ENCODE measurements at regions not wholly inside any gene's neighbourhood (a gene's known extent, or its start where the extent isn't known, plus 50 kb on each side); places are given as distances from the start of the nearest gene placed in this dataset.

GRCh38 chr22:34914846-34915245, 151.1 kb upstream of the ISX start:
- Histone ChIP-seq H3K36me3 (ENCODE audit: low read length) (no peaks in the 10 kb centered on the region), H3K27ac (ENCODE audit: low read depth, low read length) (no peak overlapping the region), H3F3A (ENCODE audit: insufficient read depth) (no peaks in the 10 kb centered on the region), H3K27me3 (ENCODE audit: low read length) (no peaks in the 10 kb centered on the region), H3K9ac (ENCODE audit: low read length) (no peak overlapping the region), H3K79me2 (ENCODE audit: insufficient read depth, low read length) (no peaks in the 10 kb centered on the region), H3K9me3 (ENCODE audit: insufficient read depth, low read length) (no peaks in the 10 kb centered on the region), H3K9me2 (replicated peaks; ENCODE audit: insufficient read depth, low read length) (no peaks in the 10 kb centered on the region), H2AFZ (ENCODE audit: low read depth, low read length, severe bottlenecking) (no peak overlapping the region), H3K4me3 (ENCODE audit: insufficient read depth, low read length, poor library complexity, severe bottlenecking) (no peak overlapping the region), H4K20me1 (ENCODE audit: low read depth, low read length) (no peaks in the 10 kb centered on the region), H3K4me2 (ENCODE audit: low read depth, low read length, poor library complexity, severe bottlenecking) (no peak overlapping the region)
- no peak for TF ChIP-seq EZH2phosphoT487 (conservative IDR thresholded peaks at IDR 0.05; ENCODE audit: low read length)
- no peak for TF ChIP-seq CTCF (IDR thresholded peaks at IDR 0.05; ENCODE audit: insufficient read depth, low read length, poor library complexity, severe bottlenecking)

GRCh38 chr22:34917239-34917638, 148.7 kb upstream of the ISX start:
- Histone ChIP-seq H3K9ac (ENCODE audit: low read length) (no peak overlapping the region), H3K9me3 (ENCODE audit: insufficient read depth, low read length) (no peaks in the 10 kb centered on the region), H3K27me3 (ENCODE audit: low read length) (no peaks in the 10 kb centered on the region), H4K20me1 (ENCODE audit: low read depth, low read length) (no peaks in the 10 kb centered on the region), H3F3A (ENCODE audit: insufficient read depth) (no peaks in the 10 kb centered on the region), H2AFZ (ENCODE audit: low read depth, low read length, severe bottlenecking) (no peak overlapping the region), H3K27ac (ENCODE audit: low read depth, low read length) (no peak overlapping the region), H3K9me2 (replicated peaks; ENCODE audit: insufficient read depth, low read length) (no peaks in the 10 kb centered on the region), H3K36me3 (ENCODE audit: low read length) (no peaks in the 10 kb centered on the region), H3K4me2 (ENCODE audit: low read depth, low read length, poor library complexity, severe bottlenecking) (no peak overlapping the region), H3K4me3 (ENCODE audit: insufficient read depth, low read length, poor library complexity, severe bottlenecking) (no peak overlapping the region), H3K79me2 (ENCODE audit: insufficient read depth, low read length) (no peaks in the 10 kb centered on the region)
- no peak for TF ChIP-seq CTCF (IDR thresholded peaks at IDR 0.05; ENCODE audit: insufficient read depth, low read length, poor library complexity, severe bottlenecking)
- TF ChIP-seq EZH2phosphoT487 (conservative IDR thresholded peaks at IDR 0.05; ENCODE audit: low read length) = no peak

- H3K9ac ChIP-seq (ENCODE audit: low read length) = no peak overlapping the region
- no peak overlapping the region for H3K27ac ChIP-seq (ENCODE audit: low read depth, low read length)
- H3K36me3 ChIP-seq (ENCODE audit: low read length) = no peaks in the 10 kb centered on the region
- H3K9me3 ChIP-seq (ENCODE audit: insufficient read depth, low read length) = no peaks in the 10 kb centered on the region
- no peaks in the 10 kb centered on the region for H3F3A ChIP-seq (ENCODE audit: insufficient read depth)
- H3K9me2 ChIP-seq (replicated peaks; ENCODE audit: insufficient read depth, low read length) = no peaks in the 10 kb centered on the region
- no peaks in the 10 kb centered on the region for H3K79me2 ChIP-seq (ENCODE audit: insufficient read depth, low read length)
- H2AFZ ChIP-seq (ENCODE audit: low read depth, low read length, severe bottlenecking) = no peak overlapping the region
- H3K4me3 ChIP-seq (ENCODE audit: insufficient read depth, low read length, poor library complexity, severe bottlenecking) = no peak overlapping the region
- no peaks in the 10 kb centered on the region for H4K20me1 ChIP-seq (ENCODE audit: low read depth, low read length)
- H3K27me3 ChIP-seq (ENCODE audit: low read length) = no peaks in the 10 kb centered on the region
- no peak for TF ChIP-seq EZH2phosphoT487 (conservative IDR thresholded peaks at IDR 0.05; ENCODE audit: low read length)
- no peak for TF ChIP-seq CTCF (IDR thresholded peaks at IDR 0.05; ENCODE audit: insufficient read depth, low read length, poor library complexity, severe bottlenecking)
- H3K4me2 ChIP-seq (ENCODE audit: low read depth, low read length, poor library complexity, severe bottlenecking) = no peak overlapping the region
Measured at GRCh38 chr22:34931026-34931425, 134.9 kb upstream of the ISX start.

- Histone ChIP-seq H3K9ac (ENCODE audit: low read length) (no peak overlapping the region), H3K4me3 (ENCODE audit: insufficient read depth, low read length, poor library complexity, severe bottlenecking) (no peak overlapping the region), H2AFZ (ENCODE audit: low read depth, low read length, severe bottlenecking) (no peak overlapping the region), H3K27me3 (ENCODE audit: low read length) (no peaks in the 10 kb centered on the region), H3K27ac (ENCODE audit: low read depth, low read length) (no peak overlapping the region), H3K36me3 (ENCODE audit: low read length) (no peaks in the 10 kb centered on the region), H3K79me2 (ENCODE audit: insufficient read depth, low read length) (no peaks in the 10 kb centered on the region), H3F3A (ENCODE audit: insufficient read depth) (no peaks in the 10 kb centered on the region), H3K9me3 (ENCODE audit: insufficient read depth, low read length) (no peaks in the 10 kb centered on the region), H3K9me2 (replicated peaks; ENCODE audit: insufficient read depth, low read length) (no peaks in the 10 kb centered on the region), H3K4me2 (ENCODE audit: low read depth, low read length, poor library complexity, severe bottlenecking) (no peak overlapping the region), H4K20me1 (ENCODE audit: low read depth, low read length) (no peaks in the 10 kb centered on the region)
- TF ChIP-seq EZH2phosphoT487 (conservative IDR thresholded peaks at IDR 0.05; ENCODE audit: low read length) (no peak), CTCF (IDR thresholded peaks at IDR 0.05; ENCODE audit: insufficient read depth, low read length, poor library complexity, severe bottlenecking) (no peak)
Measured at GRCh38 chr22:34934261-34934660, 131.7 kb upstream of the ISX start.

Data from SU-DHL-6 (cell line).